GM21723 (cell line): ENCODE measurements at regions not wholly inside any gene's neighbourhood (a gene's known extent, or its start where the extent isn't known, plus 50 kb on each side); places are given as distances from the start of the nearest gene placed in this dataset.
"Not testable (repeated sequence)": the region's sequence is repeated elsewhere in the genome, so short reads cannot be mapped to it uniquely, and the experiment has no call there.

Experiments used
- ATAC-seq: cut with Tn5 transposase; IDR thresholded peaks from one replicate; pipeline ENCODE4 v1.9.1; 2021; ENCODE audit warnings: mild to moderate bottlenecking, moderate library complexity; ENCODE audit not compliant: unreplicated experiment

DNA sequence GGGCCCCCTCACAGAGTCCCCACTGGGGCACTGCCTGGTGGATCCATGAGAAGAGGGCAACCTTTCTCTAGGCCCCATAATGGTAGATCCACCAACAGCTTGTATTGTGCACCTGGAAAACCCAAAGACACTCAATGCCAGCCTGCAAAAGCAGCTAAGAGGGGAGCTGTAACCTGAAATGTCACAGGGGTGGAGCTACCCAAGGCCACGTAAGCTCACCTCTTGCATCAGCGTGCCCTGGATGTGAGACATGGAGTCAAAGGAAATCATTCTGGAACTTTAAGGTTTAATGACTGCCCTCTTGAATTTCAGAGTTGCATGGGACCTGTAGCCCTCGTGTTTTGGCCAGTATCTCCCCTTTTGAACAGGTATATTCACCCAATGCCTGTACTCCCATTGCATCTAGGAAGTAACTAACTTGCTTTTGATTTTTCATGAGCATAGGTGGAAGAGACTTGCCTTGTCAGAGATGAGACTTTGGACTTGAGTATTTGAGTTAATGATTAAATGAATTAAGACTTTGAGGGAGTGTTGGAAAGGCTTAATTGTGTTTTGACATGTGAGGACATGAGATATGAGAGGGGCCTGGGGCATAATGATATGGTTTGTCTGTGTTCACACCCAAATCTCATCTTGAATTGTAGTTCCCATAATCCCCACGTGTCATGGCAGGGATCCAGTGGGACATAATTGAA, 900.9 kb upstream of the ROBO1 start:
- no peak for ATAC-seq

DNA sequence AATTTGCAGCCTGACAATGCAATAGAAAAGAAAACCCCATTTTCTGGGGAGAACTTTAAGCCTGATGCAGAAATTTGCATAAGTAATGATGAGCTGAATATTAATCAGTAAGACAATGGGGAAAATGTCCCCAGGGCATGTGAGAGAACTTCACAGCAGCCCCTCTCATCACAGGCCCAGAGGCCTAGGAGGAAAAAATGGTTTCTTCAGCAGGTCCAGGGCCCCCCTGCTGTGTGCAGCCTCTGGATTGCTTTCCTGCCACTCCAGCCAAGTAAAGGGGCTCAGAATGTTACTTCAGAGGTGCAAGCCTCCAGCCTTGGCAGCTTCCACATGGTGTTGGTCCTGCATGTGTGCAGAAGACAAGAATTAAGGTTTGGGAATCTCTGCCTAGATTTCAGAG, 900.3 kb upstream of the ROBO1 start:
- ATAC-seq: no peak

DNA sequence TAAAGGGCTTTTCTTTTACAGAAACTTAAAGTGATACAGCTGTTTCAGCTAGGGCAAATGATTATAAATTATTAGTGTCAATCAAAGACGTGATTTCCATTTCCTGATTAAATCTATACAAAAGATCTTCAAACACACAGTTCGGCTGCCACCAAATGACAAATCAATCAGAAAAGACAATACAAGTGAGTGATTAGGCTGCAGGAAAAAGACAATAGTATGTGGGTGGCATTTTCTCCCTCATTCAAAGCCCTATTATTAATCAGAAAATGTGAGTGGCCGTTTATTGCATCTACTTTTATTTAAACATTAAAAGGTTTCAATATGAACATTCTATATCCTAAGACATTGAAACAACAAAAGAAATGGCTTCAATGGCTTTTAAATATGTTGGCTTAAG, 895.6 kb upstream of the ROBO1 start:
- ATAC-seq: no peak

DNA sequence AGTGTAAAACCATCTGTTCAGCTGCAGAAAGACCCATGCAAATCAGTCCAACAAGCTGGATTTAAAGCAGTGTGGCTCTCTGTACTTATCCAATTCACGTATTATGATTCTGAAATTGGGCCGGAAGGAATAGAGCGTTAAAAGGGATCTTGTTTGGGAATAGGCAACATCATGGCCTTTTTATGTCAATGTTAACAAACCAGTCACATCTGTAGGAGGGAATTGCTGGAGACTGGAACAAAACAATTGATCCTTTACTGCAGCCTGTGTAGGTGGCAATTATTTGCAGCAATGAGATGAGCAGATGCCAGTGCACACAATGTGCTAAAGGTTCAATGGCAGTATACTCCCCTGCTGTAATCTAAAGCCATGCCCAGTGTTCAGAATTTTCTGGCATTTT, 887.4 kb upstream of the ROBO1 start:
- ATAC-seq: no peak

DNA sequence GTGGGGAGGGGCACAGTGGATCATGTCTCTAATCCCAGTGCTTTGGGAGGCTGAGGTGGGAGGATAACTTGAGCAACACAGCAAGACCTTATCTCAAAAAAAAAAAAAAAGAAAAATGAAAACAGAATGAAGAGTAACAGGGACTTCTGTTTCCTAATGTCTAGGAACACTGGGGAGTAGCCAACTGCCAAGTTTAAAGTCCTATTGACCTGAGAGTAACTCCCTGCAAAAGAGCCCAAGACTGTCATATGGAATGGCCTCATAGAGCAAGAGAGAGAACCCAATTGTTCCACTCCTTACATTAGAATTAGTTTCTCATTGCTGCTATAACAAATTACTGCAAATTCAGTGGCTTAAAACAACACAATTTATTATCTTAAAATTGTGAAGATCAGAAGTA, 881.4 kb upstream of the ROBO1 start:
- ATAC-seq: no peak

DNA sequence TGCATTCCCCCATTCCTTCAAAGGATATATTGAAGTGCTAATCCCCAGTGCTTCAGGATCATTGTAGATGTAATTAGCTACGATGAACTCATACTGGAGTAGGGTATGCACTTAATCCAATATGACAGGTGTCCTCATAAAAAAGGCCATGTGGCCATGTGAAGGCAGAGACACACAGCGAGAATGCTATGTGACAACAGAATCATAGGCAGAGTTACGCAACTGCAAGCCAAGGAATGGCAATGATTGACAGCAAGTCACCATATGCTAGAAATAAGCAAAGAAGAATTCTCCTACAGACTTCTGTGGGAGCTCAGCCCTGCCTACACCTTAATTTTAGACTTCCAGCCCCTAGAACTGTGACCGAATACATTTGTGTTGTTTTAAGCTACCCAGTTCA, 875.6 kb upstream of the ROBO1 start:
- no peak for ATAC-seq

DNA sequence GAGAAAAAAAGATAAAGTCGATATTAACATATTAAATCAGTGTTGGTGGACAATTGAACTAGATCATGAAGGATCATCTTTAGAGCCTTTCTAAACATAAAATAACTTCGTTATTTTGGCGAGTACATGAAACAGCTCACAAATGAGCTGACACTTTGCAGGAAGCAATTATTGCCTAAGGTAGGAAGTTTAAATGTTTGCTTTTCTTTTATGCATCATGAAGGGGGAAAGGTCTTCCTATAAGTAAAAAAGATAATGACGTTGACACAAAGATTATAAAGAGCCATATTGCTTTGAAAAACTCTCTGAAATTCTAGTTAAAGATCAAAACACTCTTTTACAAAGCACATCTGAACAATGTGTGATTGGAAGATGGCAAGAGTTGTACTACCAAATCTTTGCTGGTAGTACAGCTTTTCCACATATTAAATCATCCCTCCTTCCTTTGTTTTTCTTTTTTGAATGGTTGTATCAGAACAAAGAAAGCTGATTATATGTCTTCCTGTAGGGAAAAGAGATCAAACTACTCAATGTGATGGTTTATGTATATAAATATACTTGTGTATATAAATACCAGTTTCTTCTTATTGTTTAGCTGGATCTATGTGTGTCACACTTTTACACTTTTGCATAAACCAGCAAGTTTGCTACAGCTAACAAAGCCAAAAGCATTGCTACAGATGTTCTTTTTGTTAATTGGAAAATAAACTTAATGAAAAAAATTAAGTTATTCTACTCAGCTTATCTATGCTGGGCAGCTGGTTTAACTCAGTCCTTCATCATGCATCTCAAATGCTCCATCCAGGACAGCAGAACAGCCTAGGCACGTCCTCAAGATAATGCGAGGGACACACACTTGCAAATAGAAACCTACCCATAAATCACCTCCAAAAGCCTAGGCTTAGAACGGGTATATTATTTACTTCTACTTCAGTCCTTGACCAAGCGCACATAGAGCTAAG, 850.8 kb upstream of the ROBO1 start:
- ATAC-seq: no peak

DNA sequence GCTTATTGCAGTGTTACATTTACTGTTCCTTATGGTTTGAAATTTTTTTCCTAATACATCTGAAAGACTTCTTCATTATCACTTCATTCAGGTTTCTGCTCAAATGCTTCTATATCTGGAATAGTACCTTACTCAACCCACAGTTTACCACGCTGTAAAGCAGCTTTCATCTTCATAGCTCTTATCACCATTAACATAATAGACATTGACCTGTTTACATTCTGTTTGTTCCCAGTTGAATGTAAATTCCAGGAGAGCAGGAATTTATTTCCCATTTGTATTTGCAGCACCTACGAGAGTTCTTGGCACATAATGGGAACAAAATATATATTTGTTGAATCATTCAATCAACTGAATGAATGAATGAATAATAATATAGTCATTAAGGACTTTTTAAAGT, 844.6 kb upstream of the ROBO1 start:
- no peak for ATAC-seq

DNA sequence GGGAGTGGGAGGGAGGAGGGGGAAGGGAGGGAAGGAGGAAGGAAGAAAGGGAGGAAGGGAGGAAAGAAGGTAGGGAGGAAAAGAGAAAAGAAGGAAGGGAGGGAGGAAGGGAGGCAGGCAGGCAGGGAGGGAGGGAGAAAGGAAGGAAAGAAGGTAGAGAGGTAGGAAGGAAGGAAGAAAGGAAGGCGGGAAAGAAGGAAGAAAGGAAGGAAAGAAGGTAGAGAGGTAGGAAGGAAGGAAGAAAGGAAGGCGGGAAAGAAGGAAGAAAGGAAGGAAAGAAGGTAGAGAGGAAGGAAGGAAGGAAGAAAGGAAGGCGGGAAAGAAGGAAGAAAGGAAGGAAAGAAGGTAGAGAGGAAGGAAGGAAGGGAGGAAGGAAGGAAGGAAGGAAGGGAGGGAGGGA, 840.3 kb upstream of the ROBO1 start:
- not testable (repeated sequence) for ATAC-seq

DNA sequence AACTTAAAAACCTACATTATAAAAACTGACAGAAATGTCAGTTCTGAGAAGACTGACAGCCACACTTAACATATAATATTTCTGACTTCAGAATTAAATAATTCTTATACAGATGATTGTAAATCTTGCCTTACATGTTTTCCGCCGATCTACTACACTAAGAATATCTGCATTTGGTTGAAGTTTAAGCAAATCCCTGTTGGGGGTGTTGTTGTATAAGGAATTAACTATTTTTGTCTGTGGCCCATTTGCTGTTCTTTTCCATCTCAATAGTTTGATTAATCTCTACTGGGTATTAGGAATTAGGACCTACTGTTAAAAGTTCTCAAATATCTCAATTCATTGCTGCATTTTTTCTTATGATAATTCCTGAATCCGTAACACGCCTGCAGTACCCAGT, 838.3 kb upstream of the ROBO1 start:
- no peak for ATAC-seq

DNA sequence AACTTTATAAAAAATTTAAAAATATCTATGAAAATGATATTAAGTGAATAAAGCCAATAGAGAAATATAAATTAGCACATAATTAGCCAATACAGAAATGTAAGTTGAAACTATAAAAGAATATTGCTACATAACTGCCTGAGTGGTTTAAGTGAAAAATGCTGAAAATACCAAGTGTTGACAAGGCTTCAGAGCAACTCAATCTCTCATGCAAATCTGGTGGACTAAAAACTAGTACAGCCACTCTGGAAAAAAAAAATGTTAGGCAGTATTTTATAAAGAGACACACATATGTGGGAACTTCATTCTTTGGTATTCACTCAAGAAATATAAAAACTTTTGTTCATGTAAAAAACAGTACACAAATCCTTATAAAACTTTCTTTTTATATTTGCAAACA, 833.7 kb upstream of the ROBO1 start:
- no peak for ATAC-seq

DNA sequence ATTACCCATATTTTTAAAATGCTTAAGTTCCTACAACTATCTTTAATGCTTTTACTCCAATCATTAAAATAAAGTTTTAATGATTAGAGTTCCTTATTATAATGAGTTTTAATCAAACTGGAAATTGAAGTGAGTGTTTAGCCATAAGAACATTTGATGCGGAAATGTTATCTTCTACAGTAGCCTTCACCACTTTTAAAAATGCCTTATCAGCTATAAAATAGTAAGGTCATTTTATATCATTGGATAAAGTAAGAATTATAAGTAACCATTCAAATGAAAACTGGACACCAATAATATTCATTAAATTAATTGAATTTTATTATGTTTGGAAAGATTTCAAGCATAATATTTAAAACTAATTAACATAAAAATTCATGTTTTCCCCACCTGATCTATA, 825.0 kb upstream of the ROBO1 start:
- no peak for ATAC-seq

DNA sequence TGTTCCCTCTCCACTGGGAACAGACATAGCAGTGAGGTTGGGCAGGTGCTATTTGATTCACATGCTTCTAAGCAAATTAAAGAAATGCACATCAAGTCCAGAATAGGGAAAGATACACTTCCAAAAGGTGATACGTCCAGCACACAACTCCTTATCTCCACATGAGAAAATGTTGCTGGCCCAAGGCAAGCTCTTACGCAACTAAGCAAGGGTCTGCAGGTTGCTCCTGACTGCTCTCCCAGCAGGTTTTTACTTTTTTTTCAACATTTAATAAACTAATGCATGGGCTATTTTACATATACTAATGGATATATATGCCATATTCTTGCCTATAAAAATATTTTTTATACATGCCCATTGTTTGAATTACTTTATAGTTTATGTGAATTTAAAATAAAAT, 818.5 kb upstream of the ROBO1 start:
- ATAC-seq: no peak

DNA sequence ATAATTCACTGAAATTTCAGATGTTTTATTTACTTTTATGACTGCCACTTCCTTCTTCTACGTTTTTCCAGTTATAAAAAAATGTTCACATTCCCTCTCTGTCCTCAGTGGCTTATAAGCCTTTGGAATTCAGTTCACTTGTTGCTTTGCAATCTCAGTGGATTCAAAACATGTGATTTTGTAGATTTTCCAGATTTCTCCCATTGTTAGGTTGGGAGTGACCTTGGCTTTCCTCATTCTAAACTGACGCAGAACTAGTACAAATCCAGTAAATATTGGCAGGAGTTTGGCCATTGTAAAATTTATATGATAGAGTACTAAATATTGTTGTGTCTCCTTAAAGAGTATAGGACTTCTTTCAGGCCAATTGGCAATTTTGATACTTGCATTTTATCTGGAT, 812.3 kb upstream of the ROBO1 start:
- no peak for ATAC-seq

DNA sequence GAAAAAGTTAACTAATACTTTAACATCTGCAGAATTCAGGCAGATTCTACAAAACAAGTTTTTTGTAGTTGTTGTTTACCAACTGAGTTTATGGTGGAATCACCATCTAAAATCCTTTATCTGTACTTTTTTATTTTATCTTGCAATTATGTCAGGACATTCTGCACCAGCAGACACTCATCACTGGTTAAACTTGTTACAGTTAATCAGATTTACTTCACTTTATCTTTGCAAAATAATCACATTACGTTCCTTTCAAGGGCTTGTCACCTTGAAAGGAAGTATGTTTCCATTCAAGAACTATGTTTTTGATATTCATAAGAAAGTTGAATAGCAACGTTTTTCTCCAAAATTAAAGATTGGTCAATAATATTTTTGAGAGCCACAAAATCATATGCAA, 796.6 kb upstream of the ROBO1 start:
- ATAC-seq: no peak

DNA sequence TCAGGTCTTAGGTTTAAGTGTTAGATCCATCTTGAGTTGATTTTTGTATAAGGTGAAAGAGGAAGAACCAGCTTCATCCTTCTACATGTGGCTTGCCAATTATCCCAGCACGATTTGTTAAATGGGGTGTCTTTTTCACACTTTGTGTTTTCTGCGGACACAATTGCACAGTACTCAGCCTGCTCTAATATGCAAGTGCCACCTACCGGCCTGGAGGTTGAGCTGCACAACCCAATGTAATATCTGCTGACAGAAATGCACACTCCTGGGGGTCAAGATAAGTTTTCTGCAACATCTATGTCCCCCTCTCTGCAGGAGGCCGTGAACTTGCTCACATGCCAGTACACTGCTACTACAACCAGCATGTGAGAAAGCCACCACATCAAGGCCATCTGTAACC, 791.9 kb upstream of the ROBO1 start:
- ATAC-seq: no peak

DNA sequence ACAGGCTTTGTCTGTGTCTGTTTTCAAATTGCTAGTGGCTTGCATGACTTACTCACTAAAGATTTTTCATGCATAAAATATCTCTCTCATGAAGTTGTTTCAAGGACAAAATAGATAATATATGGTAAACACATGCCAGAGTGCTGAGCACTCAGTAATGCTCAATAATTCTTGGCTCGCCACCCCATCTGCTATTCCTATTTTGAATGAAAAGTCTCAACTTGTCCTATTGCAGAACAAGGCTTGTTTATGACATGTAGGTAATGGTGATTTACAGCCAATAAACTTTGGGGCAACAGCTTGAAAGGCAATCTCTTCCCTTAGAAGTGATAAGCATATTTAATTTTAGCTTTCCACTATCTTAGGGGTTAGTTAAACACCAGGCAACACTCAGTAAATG, 789.0 kb upstream of the ROBO1 start:
- ATAC-seq: no peak

DNA sequence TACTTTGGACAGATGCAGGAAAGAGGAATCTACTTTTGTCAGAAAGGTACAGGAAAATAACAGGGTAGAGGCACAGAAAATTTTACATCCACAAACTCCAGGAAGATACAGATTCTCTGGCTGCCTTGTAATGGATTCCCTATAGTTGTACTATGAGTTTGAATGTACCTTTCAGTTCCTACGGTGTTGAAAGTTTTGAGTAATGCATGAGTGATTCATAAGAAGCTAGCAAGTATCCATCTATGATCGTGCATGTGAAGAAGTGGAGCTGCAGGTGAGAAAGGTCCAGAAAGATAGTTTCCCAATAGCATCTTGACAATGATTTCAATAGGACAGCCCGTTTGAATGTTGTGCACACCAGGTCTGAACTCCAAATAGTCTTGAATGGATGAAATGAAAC, 786.5 kb upstream of the ROBO1 start:
- no peak for ATAC-seq

DNA sequence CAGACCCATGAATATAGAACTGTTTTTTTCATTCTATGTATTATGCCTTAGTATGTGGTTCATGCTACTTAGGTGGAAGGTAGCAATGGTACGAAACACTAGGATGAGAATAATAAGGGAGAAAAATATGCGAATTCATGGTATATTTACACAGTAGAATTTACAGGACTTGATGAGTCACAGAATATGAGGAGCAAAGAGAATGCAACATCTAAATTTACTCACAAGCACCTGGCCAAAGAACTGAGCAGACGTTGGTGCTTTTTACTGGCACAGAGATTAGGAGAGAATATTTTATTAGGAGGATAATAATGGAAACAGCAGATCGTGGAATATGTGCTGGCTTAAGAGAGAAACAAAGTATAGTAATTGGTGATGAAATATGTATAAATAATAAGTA, 785.4 kb upstream of the ROBO1 start:
- ATAC-seq: no peak

DNA sequence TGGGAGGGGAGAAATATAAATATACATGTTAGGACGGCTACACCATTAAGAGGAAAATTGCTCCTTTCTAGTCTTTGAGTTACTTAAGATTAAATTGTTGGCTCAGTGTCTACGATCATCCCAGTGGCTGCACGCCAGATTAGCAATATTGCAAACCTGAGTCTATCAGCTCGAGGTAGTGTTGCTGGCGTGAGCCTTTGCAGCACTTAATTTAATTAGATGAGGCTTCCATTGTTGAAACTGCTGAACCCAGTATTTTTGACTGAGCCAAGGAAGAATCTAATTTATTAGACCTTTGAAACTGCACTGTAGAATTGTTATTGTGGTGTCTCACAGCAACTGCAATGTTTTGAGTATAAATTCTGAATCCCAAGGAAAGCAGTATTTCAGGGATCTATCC, 782.4 kb upstream of the ROBO1 start:
- no peak for ATAC-seq

DNA sequence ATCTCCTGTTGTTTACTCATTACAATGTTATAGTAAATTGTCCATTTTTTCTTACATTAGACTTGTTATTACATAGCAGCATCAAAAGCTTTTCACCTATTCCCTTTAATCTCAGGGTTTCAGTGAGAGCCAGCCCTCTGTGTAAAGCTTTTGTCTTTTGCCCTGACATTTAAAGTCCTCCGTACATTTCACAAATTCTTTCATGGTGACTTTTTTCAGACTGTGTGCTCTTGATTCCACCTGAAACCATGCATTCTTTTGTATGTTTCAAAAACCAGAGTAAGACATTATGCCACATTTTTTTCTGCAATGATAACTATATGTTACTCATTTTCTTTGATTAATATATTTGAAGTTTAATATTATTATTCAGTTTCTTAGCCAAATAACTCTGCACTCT, 781.4 kb upstream of the ROBO1 start:
- no peak for ATAC-seq

DNA sequence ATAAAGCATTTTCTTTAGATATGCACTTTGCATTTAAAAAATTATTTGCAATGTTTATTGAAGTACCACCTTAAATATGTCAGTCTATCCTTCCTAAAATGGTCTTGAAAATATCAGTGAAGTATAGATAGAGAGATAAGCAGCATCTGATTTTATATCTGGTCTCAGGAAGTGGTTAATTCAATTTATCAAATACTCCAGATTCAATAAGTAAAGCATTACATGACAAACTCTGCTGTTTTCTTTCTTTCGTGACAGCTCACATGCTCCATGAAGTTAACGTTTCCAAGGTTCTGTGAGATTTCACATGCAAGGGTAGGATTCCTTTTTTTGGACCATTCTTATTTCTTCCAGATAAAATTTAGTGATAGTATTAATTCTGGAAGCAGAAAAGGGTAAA, 775.4 kb upstream of the ROBO1 start:
- no peak for ATAC-seq
